ENCODE measurements at regions not wholly inside any gene's neighbourhood (a gene's known extent, or its start where the extent isn't known, plus 50 kb on each side); places are given as distances from the start of the nearest gene placed in this dataset.
"Not testable (repeated sequence)": the region's sequence is repeated elsewhere in the genome, so short reads cannot be mapped to it uniquely, and the experiment has no call there.

GRCh38 chrX:45577361-45577760 is 376.7 kb upstream of the DIPK2B start:
- DNase-seq (ENCODE audit: low spot score) = no peak

GRCh38 chrX:45571453-45571852 is 370.8 kb upstream of the DIPK2B start:
- DNase-seq (ENCODE audit: low spot score) = no peak

GRCh38 chrX:45566456-45566855 is 365.8 kb upstream of the DIPK2B start:
- DNase-seq (ENCODE audit: low spot score) = no peak

- DNase-seq (ENCODE audit: low spot score) = no peak
These were observed 356.7 kb upstream of the DIPK2B start for GRCh38 chrX:45557387-45557786.

- DNase-seq (ENCODE audit: low spot score) = no peak
These were observed 354.1 kb upstream of the DIPK2B start for GRCh38 chrX:45554736-45555135.

- no peak for DNase-seq (ENCODE audit: low spot score)
These were observed 352.7 kb upstream of the DIPK2B start for GRCh38 chrX:45553417-45553816.

GRCh38 chrX:45546697-45547096 is 346.0 kb upstream of the DIPK2B start:
- not testable (repeated sequence) for DNase-seq (ENCODE audit: low spot score)

GRCh38 chrX:45540181-45540580 is 339.5 kb upstream of the DIPK2B start:
- no peak for DNase-seq (ENCODE audit: low spot score)

- no peak for DNase-seq (ENCODE audit: low spot score)
These were observed 337.3 kb upstream of the DIPK2B start for GRCh38 chrX:45537936-45538335.

GRCh38 chrX:45527834-45528233 is 327.2 kb upstream of the DIPK2B start:
- no peak for DNase-seq (ENCODE audit: low spot score)

GRCh38 chrX:45524805-45525204 is 324.1 kb upstream of the DIPK2B start:
- no peak for DNase-seq (ENCODE audit: low spot score)

GRCh38 chrX:45524296-45524695 is 323.6 kb upstream of the DIPK2B start:
- no peak for DNase-seq (ENCODE audit: low spot score)

GRCh38 chrX:45518552-45518951 is 317.9 kb upstream of the DIPK2B start:
- no peak for DNase-seq (ENCODE audit: low spot score)

- DNase-seq (ENCODE audit: low spot score) = peak; percentile 15
These were observed 316.7 kb upstream of the DIPK2B start for GRCh38 chrX:45517090-45517973.

GRCh38 chrX:45515262-45516215 is 314.9 kb upstream of the DIPK2B start:
- peak; percentile 50 for DNase-seq (ENCODE audit: low spot score)

- no peak for DNase-seq (ENCODE audit: low spot score)
These were observed 312.4 kb upstream of the DIPK2B start for GRCh38 chrX:45513042-45513441.

- no peak for DNase-seq (ENCODE audit: low spot score)
These were observed 307.8 kb upstream of the DIPK2B start for GRCh38 chrX:45508454-45508853.

- no peak for DNase-seq (ENCODE audit: low spot score)
These were observed 305.6 kb upstream of the DIPK2B start for GRCh38 chrX:45506149-45506730.

- no peak for DNase-seq (ENCODE audit: low spot score)
These were observed 304.5 kb upstream of the DIPK2B start for GRCh38 chrX:45505214-45505613.

GRCh38 chrX:45503787-45504362 is 303.2 kb upstream of the DIPK2B start:
- DNase-seq (ENCODE audit: low spot score) = not testable (repeated sequence)

- no peak for DNase-seq (ENCODE audit: low spot score)
These were observed 301.7 kb upstream of the DIPK2B start for GRCh38 chrX:45502396-45502795.

GRCh38 chrX:45497290-45497689 is 296.6 kb upstream of the DIPK2B start:
- DNase-seq (ENCODE audit: low spot score) = no peak
